Neural progenitor cell (in vitro differentiated cells): ENCODE measurements at regions not wholly inside any gene's neighbourhood (a gene's known extent, or its start where the extent isn't known, plus 50 kb on each side); places are given as distances from the start of the nearest gene placed in this dataset.

Experiments used
- DNase-seq: peaks from one replicate; pipeline ENCODE4 v3.0.0-alpha.2; 2016; ENCODE audit warnings: low spot score
- H2AFZ ChIP-seq: fragments of 200-600 bp; sonication (generic); replicated peaks from 2 replicates; pipeline ENCODE4 v1.6.1; 2016; ENCODE audit warnings: antibody characterized with exemption
- H3F3A ChIP-seq: fragments of 200-600 bp; sonication (generic); 2 replicates; pipeline ENCODE4 v1.6.1; 2016; ENCODE audit warnings: antibody characterized with exemption, low read depth
- H3K27ac ChIP-seq: fragments of 200-600 bp; sonication (generic); 2 replicates; pipeline ENCODE4 v1.5.1; 2016; ENCODE audit warnings: mild to moderate bottlenecking
- H3K27me3 ChIP-seq: fragments of 200-600 bp; sonication (generic); 2 replicates; pipeline ENCODE4 v1.6.1; 2016; ENCODE audit warnings: mild to moderate bottlenecking, moderate library complexity
- H3K36me3 ChIP-seq: fragments of 200-600 bp; sonication (generic); 2 replicates; pipeline ENCODE4 v1.5.1; 2016
- H3K4me1 ChIP-seq: fragments of 200-600 bp; sonication (generic); 2 replicates; pipeline ENCODE4 v1.6.1; 2016; ENCODE audit warnings: mixed run types
- H3K4me2 ChIP-seq: fragments of 200-600 bp; sonication (generic); 2 replicates; pipeline ENCODE4 v1.6.1; 2016
- H3K4me3 ChIP-seq: fragments of 200-600 bp; sonication (generic); 2 replicates; pipeline ENCODE4 v1.5.1; 2016
- H3K79me2 ChIP-seq: fragments of 200-600 bp; sonication (generic); 2 replicates; pipeline ENCODE4 v1.6.1; 2016; ENCODE audit warnings: low read depth
- H3K9ac ChIP-seq: fragments of 200-600 bp; sonication (generic); 2 replicates; pipeline ENCODE4 v1.6.1; 2016
- H3K9me3 ChIP-seq: fragments of 200-600 bp; sonication (generic); 2 replicates; pipeline ENCODE4 v1.5.1; 2016; ENCODE audit warnings: low read depth
- H4K20me1 ChIP-seq: fragments of 200-600 bp; sonication (generic); 2 replicates; pipeline ENCODE4 v1.6.1; 2016; ENCODE audit warnings: low read depth
- H3K27ac Mint-ChIP-seq: 3 replicates; pipeline ENCODE4 v1.8.0; 2021; ENCODE audit warnings: mixed read lengths
- H3K27me3 Mint-ChIP-seq: 2 replicates; pipeline ENCODE4 v1.8.0; 2022; ENCODE audit warnings: low read depth, mild to moderate bottlenecking, inconsistent platforms, moderate library complexity, mixed read lengths; ENCODE audit not compliant: insufficient read depth
- H3K36me3 Mint-ChIP-seq: 3 replicates; pipeline ENCODE4 v1.8.0; 2021; ENCODE audit warnings: mixed read lengths
- H3K4me1 Mint-ChIP-seq: 3 replicates; pipeline ENCODE4 v1.8.0; 2021; ENCODE audit warnings: mixed read lengths
- H3K4me3 Mint-ChIP-seq: 3 replicates; pipeline ENCODE4 v1.8.0; 2021; ENCODE audit warnings: mild to moderate bottlenecking, moderate library complexity, mixed read lengths
- H3K9me3 Mint-ChIP-seq: 3 replicates; pipeline ENCODE4 v1.8.0; 2020; ENCODE audit warnings: mixed read lengths
- EZH2 ChIP-seq: fragments of 200-600 bp; sonication (generic); IDR thresholded peaks from 2 replicates; pipeline ENCODE4 v1.6.1; 2017; ENCODE audit warnings: antibody characterized with exemption, mild to moderate bottlenecking, moderate library complexity
- EZH2phosphoT487 ChIP-seq: fragments of 200-600 bp; sonication (generic); IDR thresholded peaks from 2 replicates; pipeline ENCODE4 v1.6.1; 2017; ENCODE audit warnings: antibody characterized with exemption
- TF ChIP-seq, protein P1 (sequence below): fragments of 200-600 bp; sonication (generic); IDR thresholded peaks from 2 replicates; pipeline ENCODE4 v1.5.1; 2017; ENCODE audit warnings: antibody characterized with exemption, mild to moderate bottlenecking

- TF ChIP-seq EZH2: no peak
- TF ChIP-seq EZH2phosphoT487: no peak
- TF ChIP-seq, protein P1, sequence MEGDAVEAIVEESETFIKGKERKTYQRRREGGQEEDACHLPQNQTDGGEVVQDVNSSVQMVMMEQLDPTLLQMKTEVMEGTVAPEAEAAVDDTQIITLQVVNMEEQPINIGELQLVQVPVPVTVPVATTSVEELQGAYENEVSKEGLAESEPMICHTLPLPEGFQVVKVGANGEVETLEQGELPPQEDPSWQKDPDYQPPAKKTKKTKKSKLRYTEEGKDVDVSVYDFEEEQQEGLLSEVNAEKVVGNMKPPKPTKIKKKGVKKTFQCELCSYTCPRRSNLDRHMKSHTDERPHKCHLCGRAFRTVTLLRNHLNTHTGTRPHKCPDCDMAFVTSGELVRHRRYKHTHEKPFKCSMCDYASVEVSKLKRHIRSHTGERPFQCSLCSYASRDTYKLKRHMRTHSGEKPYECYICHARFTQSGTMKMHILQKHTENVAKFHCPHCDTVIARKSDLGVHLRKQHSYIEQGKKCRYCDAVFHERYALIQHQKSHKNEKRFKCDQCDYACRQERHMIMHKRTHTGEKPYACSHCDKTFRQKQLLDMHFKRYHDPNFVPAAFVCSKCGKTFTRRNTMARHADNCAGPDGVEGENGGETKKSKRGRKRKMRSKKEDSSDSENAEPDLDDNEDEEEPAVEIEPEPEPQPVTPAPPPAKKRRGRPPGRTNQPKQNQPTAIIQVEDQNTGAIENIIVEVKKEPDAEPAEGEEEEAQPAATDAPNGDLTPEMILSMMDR: no peak
- no peaks in the 10 kb centered on the region for H3K9me3 ChIP-seq
- no peak overlapping the region for H3K4me2 ChIP-seq
- no peaks in the 10 kb centered on the region for H3K36me3 ChIP-seq
- H3K27me3 ChIP-seq: no peaks in the 10 kb centered on the region
- no peak overlapping the region for H3K9ac ChIP-seq
- Mint-ChIP-seq H3K36me3 (peaks cover 3% of the 10 kb centered on the region), H3K9me3 (peaks cover 37% of the 10 kb centered on the region), H3K27me3 (peaks cover 15% of the 10 kb centered on the region), H3K4me3 (no peak overlapping the region), H3K4me1 (no peaks in the 10 kb centered on the region), H3K27ac (no peak overlapping the region)
- no peaks in the 10 kb centered on the region for H3K79me2 ChIP-seq
- no peaks in the 10 kb centered on the region for H3F3A ChIP-seq
- no peak overlapping the region for H3K27ac ChIP-seq
- no peak overlapping the region for H3K4me3 ChIP-seq
- H3K4me1 ChIP-seq: no peaks in the 10 kb centered on the region
- no peak for DNase-seq
- no peaks in the 10 kb centered on the region for H4K20me1 ChIP-seq
- no peak overlapping the region for H2AFZ ChIP-seq
These were observed 611.3 kb downstream of the TBC1D22A start for GRCh38 chr22:47373648-47374272.

GRCh38 chr22:47372596-47373385, 610.3 kb downstream of the TBC1D22A start:
- Mint-ChIP-seq H3K27ac (no peak overlapping the region), H3K36me3 (no peaks in the 10 kb centered on the region), H3K9me3 (peaks cover 28% of the 10 kb centered on the region), H3K4me3 (no peak overlapping the region), H3K4me1 (no peaks in the 10 kb centered on the region), H3K27me3 (peaks cover 14% of the 10 kb centered on the region)
- H4K20me1 ChIP-seq: no peaks in the 10 kb centered on the region
- H3K4me1 ChIP-seq: no peaks in the 10 kb centered on the region
- H3K27ac ChIP-seq: no peak overlapping the region
- H2AFZ ChIP-seq: no peak overlapping the region
- no peaks in the 10 kb centered on the region for H3K79me2 ChIP-seq
- H3K9ac ChIP-seq: no peak overlapping the region
- no peak overlapping the region for H3K4me2 ChIP-seq
- TF ChIP-seq EZH2phosphoT487 (no peak), EZH2 (no peak)
- TF ChIP-seq, protein P1: no peak
- H3F3A ChIP-seq: no peaks in the 10 kb centered on the region
- no peak overlapping the region for H3K4me3 ChIP-seq
- no peaks in the 10 kb centered on the region for H3K27me3 ChIP-seq
- H3K9me3 ChIP-seq: no peaks in the 10 kb centered on the region
- DNase-seq: no peak
- no peaks in the 10 kb centered on the region for H3K36me3 ChIP-seq

DNA sequence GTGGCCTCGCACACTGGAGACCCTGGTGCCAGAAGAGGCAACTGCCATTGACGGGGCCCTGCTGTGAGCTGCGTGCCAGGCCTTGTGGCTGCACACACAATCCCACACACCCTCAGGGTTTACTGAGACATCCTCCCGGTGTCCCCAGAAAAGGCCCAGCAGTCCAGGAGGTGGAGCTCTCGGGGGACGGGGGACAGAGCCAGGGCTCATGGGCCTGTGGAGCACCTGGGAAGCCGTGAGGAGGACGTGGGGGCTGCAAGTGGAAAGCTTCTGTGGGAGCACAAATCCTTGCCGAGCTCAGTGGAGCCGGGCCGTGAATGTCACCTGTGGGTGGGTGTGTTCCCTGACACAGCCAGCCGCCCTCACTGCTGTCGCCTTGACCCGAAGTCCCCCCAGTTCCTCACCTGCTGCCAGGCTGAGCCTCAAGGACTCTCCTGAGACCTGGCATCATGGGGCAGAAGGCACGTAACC, 609.7 kb downstream of the TBC1D22A start:
- Histone ChIP-seq H3K9me3 (no peaks in the 10 kb centered on the region), H2AFZ (no peak overlapping the region), H3K4me1 (no peaks in the 10 kb centered on the region), H3K27me3 (no peaks in the 10 kb centered on the region), H3K36me3 (no peaks in the 10 kb centered on the region), H3K79me2 (no peaks in the 10 kb centered on the region), H3K4me2 (no peak overlapping the region), H3K27ac (no peak overlapping the region), H4K20me1 (no peaks in the 10 kb centered on the region), H3K4me3 (no peak overlapping the region), H3F3A (no peaks in the 10 kb centered on the region), H3K9ac (no peak overlapping the region)
- Mint-ChIP-seq H3K4me1 (no peaks in the 10 kb centered on the region), H3K36me3 (no peaks in the 10 kb centered on the region), H3K27ac (no peak overlapping the region), H3K27me3 (peaks cover 12% of the 10 kb centered on the region), H3K9me3 (peaks cover 23% of the 10 kb centered on the region), H3K4me3 (no peak overlapping the region)
- TF ChIP-seq EZH2: no peak
- no peak for TF ChIP-seq EZH2phosphoT487
- TF ChIP-seq, protein P1: no peak
- no peak for DNase-seq
